ENCODE measurements at regions not wholly inside any gene's neighbourhood (a gene's known extent, or its start where the extent isn't known, plus 50 kb on each side); places are given as distances from the start of the nearest gene placed in this dataset.

DNA sequence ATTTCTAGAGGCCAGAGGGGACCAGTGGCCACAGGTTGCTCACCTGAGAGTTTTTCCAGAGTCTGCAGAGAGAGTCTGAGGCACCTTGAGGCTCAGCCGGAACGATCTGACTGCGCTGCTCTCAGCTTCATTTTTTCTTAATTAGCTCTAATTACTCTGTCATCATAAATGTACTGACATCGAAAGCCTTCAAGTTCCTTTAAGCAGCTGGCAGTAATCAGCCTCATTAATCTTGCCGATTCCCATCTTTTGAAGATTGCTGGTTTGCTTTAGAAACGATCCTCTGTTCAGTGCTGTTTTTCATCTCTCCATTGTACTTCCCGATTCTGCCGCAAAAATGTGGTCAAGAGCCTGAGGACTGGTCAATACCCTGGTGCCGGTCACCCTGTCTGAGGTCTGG is 454.7 kb downstream of the TYW1 start:
- TF ChIP-seq MAFK (IDR thresholded peaks at IDR 0.05; ENCODE audit: low read depth, low read length) (no peak), TAF1 (IDR thresholded peaks at IDR 0.05; ENCODE audit: low read depth, low read length) (no peak), YY1 (IDR thresholded peaks at IDR 0.05; ENCODE audit: low read depth, low read length) (no peak), POLR2A (IDR thresholded peaks at IDR 0.05; ENCODE audit: control extremely low read depth in 1 of 2, low read depth in 2 of 2, low read length in 2 of 2) (no peak), FOSL1 (IDR thresholded peaks at IDR 0.05; ENCODE audit: insufficient read depth, low read depth, low read length) (no peak), JUND (IDR thresholded peaks at IDR 0.05; ENCODE audit: low read length) (no peak), HDAC2 (IDR thresholded peaks at IDR 0.05; ENCODE audit: borderline replicate concordance in 1 of 2, low read depth in 2 of 2, low read length in 2 of 2) (no peak)
- TF ChIP-seq, protein P1, sequence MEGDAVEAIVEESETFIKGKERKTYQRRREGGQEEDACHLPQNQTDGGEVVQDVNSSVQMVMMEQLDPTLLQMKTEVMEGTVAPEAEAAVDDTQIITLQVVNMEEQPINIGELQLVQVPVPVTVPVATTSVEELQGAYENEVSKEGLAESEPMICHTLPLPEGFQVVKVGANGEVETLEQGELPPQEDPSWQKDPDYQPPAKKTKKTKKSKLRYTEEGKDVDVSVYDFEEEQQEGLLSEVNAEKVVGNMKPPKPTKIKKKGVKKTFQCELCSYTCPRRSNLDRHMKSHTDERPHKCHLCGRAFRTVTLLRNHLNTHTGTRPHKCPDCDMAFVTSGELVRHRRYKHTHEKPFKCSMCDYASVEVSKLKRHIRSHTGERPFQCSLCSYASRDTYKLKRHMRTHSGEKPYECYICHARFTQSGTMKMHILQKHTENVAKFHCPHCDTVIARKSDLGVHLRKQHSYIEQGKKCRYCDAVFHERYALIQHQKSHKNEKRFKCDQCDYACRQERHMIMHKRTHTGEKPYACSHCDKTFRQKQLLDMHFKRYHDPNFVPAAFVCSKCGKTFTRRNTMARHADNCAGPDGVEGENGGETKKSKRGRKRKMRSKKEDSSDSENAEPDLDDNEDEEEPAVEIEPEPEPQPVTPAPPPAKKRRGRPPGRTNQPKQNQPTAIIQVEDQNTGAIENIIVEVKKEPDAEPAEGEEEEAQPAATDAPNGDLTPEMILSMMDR (IDR thresholded peaks at IDR 0.05; ENCODE audit: control extremely low read depth in 1 of 3, insufficient read depth in 1 of 3, low read depth in 1 of 3, low read length in 3 of 3) = no peak

Measured in H1 (cell line).